ENCODE measurements at regions not wholly inside any gene's neighbourhood (a gene's known extent, or its start where the extent isn't known, plus 50 kb on each side); places are given as distances from the start of the nearest gene placed in this dataset.

- TF ChIP-seq CTCF (IDR thresholded peaks at IDR 0.05) (no peak), POLR2A (IDR thresholded peaks at IDR 0.05) (no peak), POLR2AphosphoS5 (IDR thresholded peaks at IDR 0.05) (no peak)
Measured at GRCh38 chr20:52805296-52805571, 166.9 kb upstream of the TSHZ2 start.

Data from prostate gland (tissue), 2 donors.